Vagina (tissue), 2 donors: ENCODE measurements at regions not wholly inside any gene's neighbourhood (a gene's known extent, or its start where the extent isn't known, plus 50 kb on each side); places are given as distances from the start of the nearest gene placed in this dataset.

Source experiments
- POLR2A ChIP-seq, 2 donors: fragments of 450-650 bp; IDR thresholded peaks; one replicate each; pipeline ENCODE4 v1.6.1; 2017; ENCODE audit warnings: antibody characterized with exemption in 2 of 2, mild to moderate bottlenecking in 2 of 2, moderate library complexity in 2 of 2
- TF ChIP-seq, protein P1 (sequence below), 3 experiments: fragments of 450-650 bp in 2 of 3; fragments of 200-600 bp in 1 of 3; sonication (generic) in 1 of 3; IDR thresholded peaks; one replicate each; pipeline ENCODE4 v1.5.1; 2017 to 2019; ENCODE audit warnings: antibody characterized with exemption in 3 of 3, mild to moderate bottlenecking in 2 of 3, moderate library complexity in 2 of 3

GRCh38 chr1:187948170-187948794 is 1119.5 kb downstream of the PLA2G4A start:
- no peak for TF ChIP-seq POLR2A (IDR thresholded peaks at IDR 0.05)
- TF ChIP-seq, protein P1, sequence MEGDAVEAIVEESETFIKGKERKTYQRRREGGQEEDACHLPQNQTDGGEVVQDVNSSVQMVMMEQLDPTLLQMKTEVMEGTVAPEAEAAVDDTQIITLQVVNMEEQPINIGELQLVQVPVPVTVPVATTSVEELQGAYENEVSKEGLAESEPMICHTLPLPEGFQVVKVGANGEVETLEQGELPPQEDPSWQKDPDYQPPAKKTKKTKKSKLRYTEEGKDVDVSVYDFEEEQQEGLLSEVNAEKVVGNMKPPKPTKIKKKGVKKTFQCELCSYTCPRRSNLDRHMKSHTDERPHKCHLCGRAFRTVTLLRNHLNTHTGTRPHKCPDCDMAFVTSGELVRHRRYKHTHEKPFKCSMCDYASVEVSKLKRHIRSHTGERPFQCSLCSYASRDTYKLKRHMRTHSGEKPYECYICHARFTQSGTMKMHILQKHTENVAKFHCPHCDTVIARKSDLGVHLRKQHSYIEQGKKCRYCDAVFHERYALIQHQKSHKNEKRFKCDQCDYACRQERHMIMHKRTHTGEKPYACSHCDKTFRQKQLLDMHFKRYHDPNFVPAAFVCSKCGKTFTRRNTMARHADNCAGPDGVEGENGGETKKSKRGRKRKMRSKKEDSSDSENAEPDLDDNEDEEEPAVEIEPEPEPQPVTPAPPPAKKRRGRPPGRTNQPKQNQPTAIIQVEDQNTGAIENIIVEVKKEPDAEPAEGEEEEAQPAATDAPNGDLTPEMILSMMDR (IDR thresholded peaks at IDR 0.05) = no peak
